ENCODE measurements at regions not wholly inside any gene's neighbourhood (a gene's known extent, or its start where the extent isn't known, plus 50 kb on each side); places are given as distances from the start of the nearest gene placed in this dataset.
"Not testable (repeated sequence)": the region's sequence is repeated elsewhere in the genome, so short reads cannot be mapped to it uniquely, and the experiment has no call there.

DNA sequence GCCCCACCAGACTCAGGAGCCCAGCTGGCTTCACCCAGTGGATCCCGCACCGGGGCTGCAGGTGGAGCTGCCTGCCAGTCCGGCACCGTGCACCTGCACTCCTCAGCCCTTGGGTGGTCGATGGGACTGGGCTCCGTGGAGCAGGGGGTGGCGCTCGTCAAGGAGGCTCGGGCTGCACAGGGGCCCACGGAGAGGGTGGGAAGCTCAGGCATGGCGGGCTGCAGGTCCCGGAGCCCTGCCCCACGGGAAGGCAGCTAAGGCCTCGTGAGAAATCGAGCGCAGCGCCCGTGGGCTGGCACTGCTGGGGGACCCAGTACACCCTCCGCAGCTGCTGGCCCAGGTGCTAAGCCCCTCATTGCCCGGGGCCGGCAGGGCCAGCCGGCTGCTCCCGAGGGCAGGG lies 766.1 kb downstream of the RAPGEF2 start:
- H3K14ac ChIP-seq (ENCODE audit: low read length); H4K12ac ChIP-seq (ENCODE audit: low read depth, low read length); H2AFZ ChIP-seq (ENCODE audit: insufficient read depth, low read length, poor library complexity); H3K9me3 ChIP-seq (ENCODE audit: insufficient read depth, low read depth, low read length); H3K79me2 ChIP-seq (ENCODE audit: control insufficient read depth, insufficient read depth, low read length, poor library complexity); H3K4ac ChIP-seq (ENCODE audit: low read depth, low read length); H4K91ac ChIP-seq (ENCODE audit: low read depth, low read length); H3K79me1 ChIP-seq (ENCODE audit: low read length); H2BK120ac ChIP-seq (ENCODE audit: insufficient read depth, low read length, poor library complexity); H3K23ac ChIP-seq (ENCODE audit: low read length); H3K4me3 ChIP-seq (ENCODE audit: low read depth, low read length); DNase-seq; H3K4me2 ChIP-seq (ENCODE audit: low read length); H3K18ac ChIP-seq (ENCODE audit: low read length); H2BK12ac ChIP-seq (ENCODE audit: low read length); H3K27me3 ChIP-seq (ENCODE audit: insufficient read depth, low read length); H3K36me3 ChIP-seq (ENCODE audit: control insufficient read depth in 1 of 2, insufficient read depth in 2 of 2, low read length in 2 of 2); H3K27ac ChIP-seq (ENCODE audit: low read depth, low read length); H3K9ac ChIP-seq (ENCODE audit: low read length); H4K8ac ChIP-seq (ENCODE audit: low read depth, low read length); H2BK5ac ChIP-seq (ENCODE audit: low read depth, low read length, poor library complexity); H3K4me1 ChIP-seq (ENCODE audit: control insufficient read depth in 1 of 2, insufficient read depth in 2 of 2, low read length in 2 of 2); H2AK5ac ChIP-seq (ENCODE audit: low read length): not testable (repeated sequence)
- whole genome bisulfite sequencing (ENCODE audit: extremely low coverage, insufficient coverage, insufficient read length), result no CpG with 5 or more reads among the region's 23 CpGs

DNA sequence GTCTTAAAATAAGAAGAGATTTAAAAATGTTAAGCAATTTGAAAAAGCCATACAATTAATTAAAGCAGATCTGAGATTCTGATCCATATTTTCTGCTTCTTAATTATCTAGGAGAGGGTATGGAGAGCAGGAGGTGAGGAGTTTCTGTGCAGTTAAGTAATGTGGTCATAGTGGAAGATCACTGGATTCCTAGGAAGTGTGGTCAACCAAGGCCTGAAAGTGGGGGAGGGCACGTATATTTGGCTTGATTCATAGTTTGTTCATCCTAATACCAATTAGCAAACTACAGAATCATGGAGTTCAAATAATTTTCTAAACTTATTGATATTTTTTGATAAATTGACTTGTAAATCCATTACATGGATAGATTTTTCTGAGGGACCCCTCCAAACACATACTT lies 768.3 kb downstream of the RAPGEF2 start:
- no peaks in the 10 kb centered on the region for H3K4me1 ChIP-seq (ENCODE audit: control insufficient read depth in 1 of 2, insufficient read depth in 2 of 2, low read length in 2 of 2)
- H3K18ac ChIP-seq (ENCODE audit: low read length), result no peak overlapping the region
- H2BK120ac ChIP-seq (ENCODE audit: insufficient read depth, low read length, poor library complexity), result no peak overlapping the region
- no peak overlapping the region for H2AK5ac ChIP-seq (ENCODE audit: low read length)
- no peak overlapping the region for H4K91ac ChIP-seq (ENCODE audit: low read depth, low read length)
- H3K4ac ChIP-seq (ENCODE audit: low read depth, low read length), result no peak overlapping the region
- WGBS (ENCODE audit: extremely low coverage, insufficient coverage, insufficient read length), result no CpG with 5 or more reads among the region's 1 CpG
- H4K12ac ChIP-seq (ENCODE audit: low read depth, low read length), result no peak overlapping the region
- no peak overlapping the region for H3K4me2 ChIP-seq (ENCODE audit: low read length)
- H3K27ac ChIP-seq (ENCODE audit: low read depth, low read length), result no peak overlapping the region
- H2BK12ac ChIP-seq (ENCODE audit: low read length), result no peak overlapping the region
- H3K79me1 ChIP-seq (ENCODE audit: low read length), result no peaks in the 10 kb centered on the region
- no peak overlapping the region for H4K8ac ChIP-seq (ENCODE audit: low read depth, low read length)
- no peaks in the 10 kb centered on the region for H3K36me3 ChIP-seq (ENCODE audit: control insufficient read depth in 1 of 2, insufficient read depth in 2 of 2, low read length in 2 of 2)
- no peaks in the 10 kb centered on the region for H3K27me3 ChIP-seq (ENCODE audit: insufficient read depth, low read length)
- no peaks in the 10 kb centered on the region for H3K79me2 ChIP-seq (ENCODE audit: control insufficient read depth, insufficient read depth, low read length, poor library complexity)
- H2AFZ ChIP-seq (ENCODE audit: insufficient read depth, low read length, poor library complexity), result no peak overlapping the region
- H3K9me3 ChIP-seq (ENCODE audit: insufficient read depth, low read depth, low read length), result no peaks in the 10 kb centered on the region
- no peak overlapping the region for H3K4me3 ChIP-seq (ENCODE audit: low read depth, low read length)
- no peak overlapping the region for H3K14ac ChIP-seq (ENCODE audit: low read length)
- DNase-seq, result no peak
- H3K23ac ChIP-seq (ENCODE audit: low read length), result no peak overlapping the region
- no peak overlapping the region for H2BK5ac ChIP-seq (ENCODE audit: low read depth, low read length, poor library complexity)
- H3K9ac ChIP-seq (ENCODE audit: low read length), result no peak overlapping the region

DNA sequence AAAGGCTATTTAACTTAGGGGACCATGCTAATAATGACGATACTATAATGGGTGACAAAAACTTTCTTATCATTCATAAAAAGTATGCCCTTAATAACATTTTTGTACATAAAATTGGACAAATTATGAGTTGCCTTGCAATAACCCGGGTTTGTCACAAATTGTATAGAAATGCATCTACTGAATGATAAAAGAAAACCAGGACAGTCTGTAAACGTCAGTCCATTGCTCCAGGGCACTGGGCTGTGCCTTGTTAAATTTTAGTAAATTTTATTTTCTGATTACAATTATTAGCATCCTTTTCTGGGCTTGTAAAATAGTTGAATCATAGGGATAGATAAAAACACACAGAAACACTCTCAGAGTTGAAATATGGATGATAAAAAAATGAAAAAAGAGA lies 778.3 kb downstream of the RAPGEF2 start:
- Histone ChIP-seq H3K79me2 (ENCODE audit: control insufficient read depth, insufficient read depth, low read length, poor library complexity) (no peaks in the 10 kb centered on the region), H4K8ac (ENCODE audit: low read depth, low read length) (no peak overlapping the region), H3K79me1 (ENCODE audit: low read length) (no peaks in the 10 kb centered on the region), H2BK12ac (ENCODE audit: low read length) (no peak overlapping the region), H3K14ac (ENCODE audit: low read length) (no peak overlapping the region), H2AK5ac (ENCODE audit: low read length) (no peak overlapping the region), H2BK120ac (ENCODE audit: insufficient read depth, low read length, poor library complexity) (no peak overlapping the region), H3K27me3 (ENCODE audit: insufficient read depth, low read length) (no peaks in the 10 kb centered on the region), H3K4ac (ENCODE audit: low read depth, low read length) (no peak overlapping the region), H3K4me2 (ENCODE audit: low read length) (no peak overlapping the region), H3K9ac (ENCODE audit: low read length) (no peak overlapping the region), H2BK5ac (ENCODE audit: low read depth, low read length, poor library complexity) (no peak overlapping the region), H3K27ac (ENCODE audit: low read depth, low read length) (no peak overlapping the region), H3K36me3 (ENCODE audit: control insufficient read depth in 1 of 2, insufficient read depth in 2 of 2, low read length in 2 of 2) (no peaks in the 10 kb centered on the region), H2AFZ (ENCODE audit: insufficient read depth, low read length, poor library complexity) (no peak overlapping the region), H3K4me3 (ENCODE audit: low read depth, low read length) (no peak overlapping the region), H3K9me3 (ENCODE audit: insufficient read depth, low read depth, low read length) (no peaks in the 10 kb centered on the region), H3K18ac (ENCODE audit: low read length) (no peak overlapping the region), H3K4me1 (ENCODE audit: control insufficient read depth in 1 of 2, insufficient read depth in 2 of 2, low read length in 2 of 2) (no peaks in the 10 kb centered on the region), H4K91ac (ENCODE audit: low read depth, low read length) (no peak overlapping the region), H3K23ac (ENCODE audit: low read length) (no peak overlapping the region), H4K12ac (ENCODE audit: low read depth, low read length) (no peak overlapping the region)
- WGBS (ENCODE audit: extremely low coverage, insufficient coverage, insufficient read length), result no CpG with 5 or more reads among the region's 3 CpGs
- DNase-seq, result no peak

DNA sequence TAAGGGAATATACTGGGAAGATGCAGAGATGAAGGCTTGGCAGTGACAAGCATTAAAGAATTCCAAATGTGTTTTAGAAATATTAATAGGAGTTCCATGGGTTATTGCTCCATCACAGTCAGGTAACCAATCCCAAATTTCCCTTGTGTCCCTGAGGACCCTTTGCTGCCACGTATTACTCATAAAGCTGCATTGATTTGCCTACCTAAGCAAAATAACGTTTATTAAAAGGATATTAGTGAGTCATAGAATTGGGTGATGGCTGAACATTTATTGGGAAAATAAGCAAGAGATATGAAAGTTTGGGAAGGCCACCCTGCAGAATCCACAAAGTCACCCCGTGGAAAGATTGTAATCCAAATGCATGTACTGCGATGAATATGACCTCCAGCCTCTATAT lies 782.1 kb downstream of the RAPGEF2 start:
- Histone ChIP-seq H3K36me3 (ENCODE audit: control insufficient read depth in 1 of 2, insufficient read depth in 2 of 2, low read length in 2 of 2) (no peaks in the 10 kb centered on the region), H3K4me3 (ENCODE audit: low read depth, low read length) (no peak overlapping the region), H3K23ac (ENCODE audit: low read length) (no peak overlapping the region), H4K91ac (ENCODE audit: low read depth, low read length) (no peak overlapping the region), H3K27ac (ENCODE audit: low read depth, low read length) (no peak overlapping the region), H3K79me2 (ENCODE audit: control insufficient read depth, insufficient read depth, low read length, poor library complexity) (no peaks in the 10 kb centered on the region), H2BK120ac (ENCODE audit: insufficient read depth, low read length, poor library complexity) (no peak overlapping the region), H3K18ac (ENCODE audit: low read length) (no peak overlapping the region), H2AFZ (ENCODE audit: insufficient read depth, low read length, poor library complexity) (no peak overlapping the region), H4K12ac (ENCODE audit: low read depth, low read length) (no peak overlapping the region), H3K27me3 (ENCODE audit: insufficient read depth, low read length) (no peaks in the 10 kb centered on the region), H3K9me3 (ENCODE audit: insufficient read depth, low read depth, low read length) (no peaks in the 10 kb centered on the region), H3K4me2 (ENCODE audit: low read length) (no peak overlapping the region), H4K8ac (ENCODE audit: low read depth, low read length) (no peak overlapping the region), H2BK12ac (ENCODE audit: low read length) (no peak overlapping the region), H2BK5ac (ENCODE audit: low read depth, low read length, poor library complexity) (no peak overlapping the region), H2AK5ac (ENCODE audit: low read length) (no peak overlapping the region), H3K14ac (ENCODE audit: low read length) (no peak overlapping the region), H3K79me1 (ENCODE audit: low read length) (no peaks in the 10 kb centered on the region), H3K9ac (ENCODE audit: low read length) (no peak overlapping the region), H3K4me1 (ENCODE audit: control insufficient read depth in 1 of 2, insufficient read depth in 2 of 2, low read length in 2 of 2) (no peaks in the 10 kb centered on the region), H3K4ac (ENCODE audit: low read depth, low read length) (no peak overlapping the region)
- WGBS (ENCODE audit: extremely low coverage, insufficient coverage, insufficient read length), result no CpG with 5 or more reads among the region's 4 CpGs
- no peak for DNase-seq
